PC-3 (cell line): ENCODE measurements at regions not wholly inside any gene's neighbourhood (a gene's known extent, or its start where the extent isn't known, plus 50 kb on each side); places are given as distances from the start of the nearest gene placed in this dataset.

ENCODE experiments used
- ATAC-seq: fragments of 200-7000 bp; cut with Tn5 transposase; 2 replicates; pipeline ENCODE4 v1.9.1; 2020; ENCODE audit warnings: mild to moderate bottlenecking, moderate library complexity
- BruUV-seq: library from RNA; stranded (reverse); fragments of 400-500 nt; replicated peaks from 2 replicates; lab custom pipeline; 2021; lab: Mats Ljungman, UMichigan
- CTCF ChIA-PET: fragments of 300-600 bp; sonication (Branson Sonifier 250); formaldehyde crosslinking; loops from one replicate; lab custom pipeline; 2022; ENCODE audit warnings: antibody characterized with exemption; lab: Charles Lee
- POLR2A ChIA-PET: fragments of 300-600 bp; sonication (Branson Sonifier 250); formaldehyde crosslinking; loops from one replicate; lab custom pipeline; 2022; ENCODE audit warnings: antibody characterized with exemption; ENCODE audit not compliant: unreplicated experiment; lab: Charles Lee
- DNase-seq: peaks from one replicate; pipeline ENCODE4 v3.0.0-alpha.2; 2015
- H2AFZ ChIP-seq: fragments of 300-600 bp; sonication (generic); 2 replicates; pipeline ENCODE4 v1.6.0; 2016; ENCODE audit warnings: antibody characterized with exemption, low read length
- H3F3A ChIP-seq: fragments of 300-600 bp; sonication (generic); one replicate; pipeline ENCODE4 v1.6.0; 2017; ENCODE audit warnings: antibody characterized with exemption, low read length, control low read depth, mild to moderate bottlenecking; ENCODE audit not compliant: unreplicated experiment
- H3K27ac ChIP-seq: fragments of 300-600 bp; sonication (generic); 2 replicates; pipeline ENCODE4 v1.5.1; 2016; ENCODE audit warnings: mild to moderate bottlenecking, low read length
- H3K27me3 ChIP-seq: fragments of 300-600 bp; sonication (generic); 2 replicates; pipeline ENCODE4 v1.6.1; 2016; ENCODE audit warnings: low read length, mixed read lengths
- H3K36me3 ChIP-seq: fragments of 300-600 bp; sonication (generic); 2 replicates; pipeline ENCODE4 v1.6.1; 2016; ENCODE audit warnings: low read depth, mixed run types, low read length, mixed read lengths
- H3K4me1 ChIP-seq: fragments of 300-600 bp; sonication (generic); 2 replicates; pipeline ENCODE4 v1.5.1; 2016; ENCODE audit warnings: low read length; ENCODE audit not compliant: insufficient read depth
- H3K4me2 ChIP-seq: fragments of 300-600 bp; sonication (generic); 2 replicates; pipeline ENCODE4 v1.6.0; 2016; ENCODE audit warnings: low read length
- H3K4me3 ChIP-seq: fragments of 300-600 bp; sonication (generic); 2 replicates; pipeline ENCODE4 v1.5.1; 2016; ENCODE audit warnings: mild to moderate bottlenecking, low read length, mixed read lengths
- H3K79me2 ChIP-seq: fragments of 300-600 bp; sonication (generic); 2 replicates; pipeline ENCODE4 v1.6.1; 2017; ENCODE audit warnings: low read length, mixed read lengths
- H3K9ac ChIP-seq: fragments of 300-600 bp; sonication (generic); 2 replicates; pipeline ENCODE4 v1.6.0; 2016; ENCODE audit warnings: mild to moderate bottlenecking, low read length
- H3K9me2 ChIP-seq: fragments of 300-600 bp; sonication (generic); replicated peaks from 2 replicates; pipeline ENCODE4 v1.6.1; 2016; ENCODE audit warnings: mixed run types, low read length, mixed read lengths
- H3K9me3 ChIP-seq: fragments of 300-600 bp; sonication (generic); 2 replicates; pipeline ENCODE4 v1.6.1; 2016; ENCODE audit warnings: low read length, mixed read lengths
- H4K20me1 ChIP-seq: fragments of 300-600 bp; sonication (generic); 2 replicates; pipeline ENCODE4 v1.6.1; 2016; ENCODE audit warnings: low read length, mixed read lengths
- CTCF ChIP-seq: fragments of 300-600 bp; sonication (generic); conservative IDR thresholded peaks from 2 replicates; pipeline ENCODE4 v1.5.1; 2017; ENCODE audit warnings: antibody characterized with exemption, low read depth, mild to moderate bottlenecking, low read length
- EZH2 ChIP-seq: fragments of 300-600 bp; sonication (generic); IDR thresholded peaks from one replicate; pipeline ENCODE4 v1.6.1; 2017; ENCODE audit warnings: antibody characterized with exemption, mild to moderate bottlenecking, low read length; ENCODE audit not compliant: unreplicated experiment
- EZH2phosphoT487 ChIP-seq: fragments of 300-600 bp; sonication (generic); IDR thresholded peaks from 2 replicates; pipeline ENCODE4 v1.6.1; 2018; ENCODE audit warnings: mild to moderate bottlenecking, antibody characterized with exemption, low read length, borderline replicate concordance
- intact Hi-C: fragments of 100-400 bp; cut with micrococcal nuclease; formaldehyde crosslinking; loops from 2 replicates; pipeline ENCODE4 v1.9.0; 2023

DNA sequence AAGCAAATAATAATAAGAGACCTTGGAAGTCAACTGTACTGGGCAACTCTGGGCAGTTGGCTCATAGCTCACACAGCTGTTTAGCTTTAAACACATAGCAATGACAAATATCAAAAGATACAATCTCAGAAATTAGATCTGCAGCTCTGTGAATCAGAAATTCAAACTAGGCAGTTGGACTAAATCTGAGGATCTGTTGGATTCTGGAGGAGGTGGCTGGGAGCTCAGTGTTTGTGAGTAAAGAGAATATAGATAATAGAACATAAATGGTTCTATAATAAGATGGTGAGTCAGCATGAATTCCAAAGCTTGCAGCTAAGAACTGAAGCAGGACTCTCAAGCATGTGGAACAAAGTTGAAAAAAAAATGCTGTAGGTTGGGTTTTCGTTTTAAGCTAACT lies 1949.4 kb upstream of the SEL1L start:
- peak; percentile 2 for DNase-seq
- BruUV-seq, result no TSS peak
- ChIA-PET CTCF (no interaction called here), POLR2A (no interaction called here)
- no peaks in the 10 kb centered on the region for H3K36me3 ChIP-seq
- H3K4me1 ChIP-seq, result no peaks in the 10 kb centered on the region
- no peaks in the 10 kb centered on the region for H3K9me2 ChIP-seq
- H3K27ac ChIP-seq, result no peak overlapping the region
- no peaks in the 10 kb centered on the region for H4K20me1 ChIP-seq
- no peak overlapping the region for H3K9ac ChIP-seq
- H3K4me3 ChIP-seq, result no peak overlapping the region
- no peaks in the 10 kb centered on the region for H3K27me3 ChIP-seq
- peaks cover 15% of the 10 kb centered on the region for H3K9me3 ChIP-seq
- intact Hi-C loops, result no loop called here
- H2AFZ ChIP-seq, result no peak overlapping the region
- TF ChIP-seq CTCF (no peak), EZH2phosphoT487 (no peak), EZH2 (no peak)
- no peak for ATAC-seq
- H3K79me2 ChIP-seq, result no peaks in the 10 kb centered on the region
- no peak overlapping the region for H3K4me2 ChIP-seq
- H3F3A ChIP-seq, result no peaks in the 10 kb centered on the region

GRCh38 chr14:83485591-83485990 lies 1951.9 kb upstream of the SEL1L start:
- intact Hi-C loops, result no loop called here
- Histone ChIP-seq H3K36me3 (no peaks in the 10 kb centered on the region), H3K4me2 (no peak overlapping the region), H3K4me1 (no peaks in the 10 kb centered on the region), H3F3A (no peaks in the 10 kb centered on the region), H3K27ac (no peak overlapping the region), H2AFZ (no peak overlapping the region), H3K79me2 (no peaks in the 10 kb centered on the region), H3K9me3 (peaks cover 8% of the 10 kb centered on the region; the same call in 1 of the 2 replicates), H3K9ac (no peak overlapping the region), H4K20me1 (no peaks in the 10 kb centered on the region), H3K27me3 (no peaks in the 10 kb centered on the region), H3K9me2 (no peaks in the 10 kb centered on the region), H3K4me3 (no peak overlapping the region)
- DNase-seq (no peak), ATAC-seq (no peak)
- POLR2A ChIA-PET, result no interaction called here
- TF ChIP-seq EZH2, result no peak
- no peak for TF ChIP-seq CTCF
- TF ChIP-seq EZH2phosphoT487, result no peak
- no TSS peak for BruUV-seq
- CTCF ChIA-PET, result no interaction called here

- Histone ChIP-seq H3K27ac (no peak overlapping the region), H3K79me2 (no peaks in the 10 kb centered on the region), H3K27me3 (no peaks in the 10 kb centered on the region), H3K4me1 (no peaks in the 10 kb centered on the region), H4K20me1 (no peaks in the 10 kb centered on the region), H3K9me3 (peaks cover 8% of the 10 kb centered on the region; the same call in 1 of the 2 replicates), H3K9ac (no peak overlapping the region), H3K9me2 (no peaks in the 10 kb centered on the region), H3F3A (no peaks in the 10 kb centered on the region), H3K4me2 (no peak overlapping the region), H2AFZ (no peak overlapping the region), H3K36me3 (no peaks in the 10 kb centered on the region), H3K4me3 (no peak overlapping the region)
- ChIA-PET POLR2A (no interaction called here), CTCF (no interaction called here)
- no peak for ATAC-seq
- no TSS peak for BruUV-seq
- DNase-seq, result no peak
- intact Hi-C loops, result no loop called here
- no peak for TF ChIP-seq EZH2phosphoT487
- no peak for TF ChIP-seq CTCF
These were observed 1957.4 kb upstream of the SEL1L start for GRCh38 chr14:83491091-83491490.
